Neural progenitor cell (in vitro differentiated cells): ENCODE measurements at regions not wholly inside any gene's neighbourhood (a gene's known extent, or its start where the extent isn't known, plus 50 kb on each side); places are given as distances from the start of the nearest gene placed in this dataset.

ENCODE experiments used
- DNase-seq: peaks from one replicate; pipeline ENCODE4 v3.0.0-alpha.2; 2016; ENCODE audit warnings: low spot score
- H2AFZ ChIP-seq: fragments of 200-600 bp; sonication (generic); replicated peaks from 2 replicates; pipeline ENCODE4 v1.6.1; 2016; ENCODE audit warnings: antibody characterized with exemption
- H3F3A ChIP-seq: fragments of 200-600 bp; sonication (generic); 2 replicates; pipeline ENCODE4 v1.6.1; 2016; ENCODE audit warnings: antibody characterized with exemption, low read depth
- H3K27ac ChIP-seq: fragments of 200-600 bp; sonication (generic); 2 replicates; pipeline ENCODE4 v1.5.1; 2016; ENCODE audit warnings: mild to moderate bottlenecking
- H3K27me3 ChIP-seq: fragments of 200-600 bp; sonication (generic); 2 replicates; pipeline ENCODE4 v1.6.1; 2016; ENCODE audit warnings: mild to moderate bottlenecking, moderate library complexity
- H3K36me3 ChIP-seq: fragments of 200-600 bp; sonication (generic); 2 replicates; pipeline ENCODE4 v1.5.1; 2016
- H3K4me1 ChIP-seq: fragments of 200-600 bp; sonication (generic); 2 replicates; pipeline ENCODE4 v1.6.1; 2016; ENCODE audit warnings: mixed run types
- H3K4me2 ChIP-seq: fragments of 200-600 bp; sonication (generic); 2 replicates; pipeline ENCODE4 v1.6.1; 2016
- H3K4me3 ChIP-seq: fragments of 200-600 bp; sonication (generic); 2 replicates; pipeline ENCODE4 v1.5.1; 2016
- H3K79me2 ChIP-seq: fragments of 200-600 bp; sonication (generic); 2 replicates; pipeline ENCODE4 v1.6.1; 2016; ENCODE audit warnings: low read depth
- H3K9ac ChIP-seq: fragments of 200-600 bp; sonication (generic); 2 replicates; pipeline ENCODE4 v1.6.1; 2016
- H3K9me3 ChIP-seq: fragments of 200-600 bp; sonication (generic); 2 replicates; pipeline ENCODE4 v1.5.1; 2016; ENCODE audit warnings: low read depth
- H4K20me1 ChIP-seq: fragments of 200-600 bp; sonication (generic); 2 replicates; pipeline ENCODE4 v1.6.1; 2016; ENCODE audit warnings: low read depth
- H3K27ac Mint-ChIP-seq: 3 replicates; pipeline ENCODE4 v1.8.0; 2021; ENCODE audit warnings: mixed read lengths
- H3K27me3 Mint-ChIP-seq: 2 replicates; pipeline ENCODE4 v1.8.0; 2022; ENCODE audit warnings: low read depth, mild to moderate bottlenecking, inconsistent platforms, moderate library complexity, mixed read lengths; ENCODE audit not compliant: insufficient read depth
- H3K36me3 Mint-ChIP-seq: 3 replicates; pipeline ENCODE4 v1.8.0; 2021; ENCODE audit warnings: mixed read lengths
- H3K4me1 Mint-ChIP-seq: 3 replicates; pipeline ENCODE4 v1.8.0; 2021; ENCODE audit warnings: mixed read lengths
- H3K4me3 Mint-ChIP-seq: 3 replicates; pipeline ENCODE4 v1.8.0; 2021; ENCODE audit warnings: mild to moderate bottlenecking, moderate library complexity, mixed read lengths
- H3K9me3 Mint-ChIP-seq: 3 replicates; pipeline ENCODE4 v1.8.0; 2020; ENCODE audit warnings: mixed read lengths
- EZH2 ChIP-seq: fragments of 200-600 bp; sonication (generic); IDR thresholded peaks from 2 replicates; pipeline ENCODE4 v1.6.1; 2017; ENCODE audit warnings: antibody characterized with exemption, mild to moderate bottlenecking, moderate library complexity
- EZH2phosphoT487 ChIP-seq: fragments of 200-600 bp; sonication (generic); IDR thresholded peaks from 2 replicates; pipeline ENCODE4 v1.6.1; 2017; ENCODE audit warnings: antibody characterized with exemption
- TF ChIP-seq, protein P1 (sequence below): fragments of 200-600 bp; sonication (generic); IDR thresholded peaks from 2 replicates; pipeline ENCODE4 v1.5.1; 2017; ENCODE audit warnings: antibody characterized with exemption, mild to moderate bottlenecking

DNA sequence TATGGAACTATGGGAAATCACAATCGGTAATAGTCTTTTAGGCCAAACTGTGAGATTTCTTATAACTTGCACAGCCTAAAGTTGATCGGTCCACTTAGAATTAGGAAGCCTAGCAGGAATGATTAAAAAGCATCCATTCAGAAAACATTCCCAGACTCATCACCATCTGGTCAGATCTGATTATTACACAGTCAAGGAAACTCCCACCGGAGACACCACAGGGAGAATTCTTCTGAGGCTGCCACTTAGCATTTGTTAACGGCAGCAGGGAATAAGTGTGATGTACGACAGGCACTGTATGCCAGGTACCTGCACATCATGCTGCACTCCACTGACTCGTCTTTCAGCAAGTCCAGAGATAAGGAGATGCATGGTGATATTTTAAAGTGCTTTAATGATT, 227.6 kb upstream of the STEAP1 start:
- Histone ChIP-seq H4K20me1 (no peaks in the 10 kb centered on the region), H3K36me3 (no peaks in the 10 kb centered on the region), H3K4me1 (no peaks in the 10 kb centered on the region), H3K9ac (no peak overlapping the region), H3K27ac (no peak overlapping the region), H3F3A (no peaks in the 10 kb centered on the region), H3K4me2 (no peak overlapping the region), H3K79me2 (no peaks in the 10 kb centered on the region), H2AFZ (no peak overlapping the region), H3K9me3 (no peaks in the 10 kb centered on the region), H3K27me3 (no peaks in the 10 kb centered on the region), H3K4me3 (no peak overlapping the region)
- Mint-ChIP-seq H3K9me3 (no peaks in the 10 kb centered on the region), H3K27ac (no peak overlapping the region), H3K4me1 (peaks cover 17% of the 10 kb centered on the region), H3K27me3 (no peaks in the 10 kb centered on the region), H3K36me3 (no peaks in the 10 kb centered on the region), H3K4me3 (no peak overlapping the region)
- TF ChIP-seq EZH2 (no peak), EZH2phosphoT487 (no peak)
- TF ChIP-seq, protein P1, sequence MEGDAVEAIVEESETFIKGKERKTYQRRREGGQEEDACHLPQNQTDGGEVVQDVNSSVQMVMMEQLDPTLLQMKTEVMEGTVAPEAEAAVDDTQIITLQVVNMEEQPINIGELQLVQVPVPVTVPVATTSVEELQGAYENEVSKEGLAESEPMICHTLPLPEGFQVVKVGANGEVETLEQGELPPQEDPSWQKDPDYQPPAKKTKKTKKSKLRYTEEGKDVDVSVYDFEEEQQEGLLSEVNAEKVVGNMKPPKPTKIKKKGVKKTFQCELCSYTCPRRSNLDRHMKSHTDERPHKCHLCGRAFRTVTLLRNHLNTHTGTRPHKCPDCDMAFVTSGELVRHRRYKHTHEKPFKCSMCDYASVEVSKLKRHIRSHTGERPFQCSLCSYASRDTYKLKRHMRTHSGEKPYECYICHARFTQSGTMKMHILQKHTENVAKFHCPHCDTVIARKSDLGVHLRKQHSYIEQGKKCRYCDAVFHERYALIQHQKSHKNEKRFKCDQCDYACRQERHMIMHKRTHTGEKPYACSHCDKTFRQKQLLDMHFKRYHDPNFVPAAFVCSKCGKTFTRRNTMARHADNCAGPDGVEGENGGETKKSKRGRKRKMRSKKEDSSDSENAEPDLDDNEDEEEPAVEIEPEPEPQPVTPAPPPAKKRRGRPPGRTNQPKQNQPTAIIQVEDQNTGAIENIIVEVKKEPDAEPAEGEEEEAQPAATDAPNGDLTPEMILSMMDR, result no peak
- no peak for DNase-seq

- no peak overlapping the region for H3K9ac ChIP-seq
- no peak overlapping the region for H3K27ac ChIP-seq
- H4K20me1 ChIP-seq, result no peaks in the 10 kb centered on the region
- no peak for DNase-seq
- Mint-ChIP-seq H3K36me3 (no peaks in the 10 kb centered on the region), H3K27me3 (no peaks in the 10 kb centered on the region), H3K9me3 (no peaks in the 10 kb centered on the region), H3K27ac (no peak overlapping the region), H3K4me3 (no peak overlapping the region), H3K4me1 (peaks cover 17% of the 10 kb centered on the region)
- no peaks in the 10 kb centered on the region for H3K9me3 ChIP-seq
- no peak overlapping the region for H3K4me3 ChIP-seq
- no peaks in the 10 kb centered on the region for H3K79me2 ChIP-seq
- H3K27me3 ChIP-seq, result no peaks in the 10 kb centered on the region
- H3K36me3 ChIP-seq, result no peaks in the 10 kb centered on the region
- no peaks in the 10 kb centered on the region for H3K4me1 ChIP-seq
- H3K4me2 ChIP-seq, result no peak overlapping the region
- no peaks in the 10 kb centered on the region for H3F3A ChIP-seq
- TF ChIP-seq EZH2phosphoT487 (no peak), EZH2 (no peak)
- TF ChIP-seq, protein P1, result no peak
- no peak overlapping the region for H2AFZ ChIP-seq
These were observed 226.5 kb upstream of the STEAP1 start for GRCh38 chr7:89927762-89928161.

DNA sequence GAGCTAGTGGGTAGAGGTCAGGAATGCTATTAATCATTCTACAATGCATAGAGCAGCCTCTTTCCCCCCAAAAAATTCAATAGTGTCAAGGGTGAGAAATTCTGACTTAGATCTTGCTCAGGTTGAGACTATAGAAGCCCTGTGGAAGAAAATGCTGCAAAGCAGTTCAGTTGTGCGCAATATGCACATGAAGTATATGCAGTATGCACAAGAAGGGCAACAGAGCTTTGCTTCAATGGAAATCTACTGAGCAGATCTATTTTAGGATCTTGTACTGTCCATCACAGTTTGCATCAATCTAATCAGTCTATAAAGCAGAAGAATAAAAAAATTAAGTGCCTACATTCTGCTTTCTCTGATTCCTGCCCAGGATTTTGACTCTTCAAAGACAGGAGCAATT, 225.8 kb upstream of the STEAP1 start:
- Histone ChIP-seq H3K36me3 (no peaks in the 10 kb centered on the region), H2AFZ (no peak overlapping the region), H3K4me1 (no peaks in the 10 kb centered on the region), H3K4me3 (no peak overlapping the region), H3K27me3 (no peaks in the 10 kb centered on the region), H3K9ac (no peak overlapping the region), H4K20me1 (no peaks in the 10 kb centered on the region), H3K27ac (no peak overlapping the region), H3F3A (no peaks in the 10 kb centered on the region), H3K79me2 (no peaks in the 10 kb centered on the region), H3K9me3 (no peaks in the 10 kb centered on the region), H3K4me2 (no peak overlapping the region)
- no peaks in the 10 kb centered on the region for H3K27me3 Mint-ChIP-seq
- H3K36me3 Mint-ChIP-seq, result no peaks in the 10 kb centered on the region
- H3K4me1 Mint-ChIP-seq, result peaks cover 17% of the 10 kb centered on the region
- DNase-seq, result no peak
- TF ChIP-seq, protein P1, result no peak
- TF ChIP-seq EZH2phosphoT487 (no peak), EZH2 (no peak)
- no peaks in the 10 kb centered on the region for H3K9me3 Mint-ChIP-seq
- H3K4me3 Mint-ChIP-seq, result no peak overlapping the region
- H3K27ac Mint-ChIP-seq, result no peak overlapping the region

DNA sequence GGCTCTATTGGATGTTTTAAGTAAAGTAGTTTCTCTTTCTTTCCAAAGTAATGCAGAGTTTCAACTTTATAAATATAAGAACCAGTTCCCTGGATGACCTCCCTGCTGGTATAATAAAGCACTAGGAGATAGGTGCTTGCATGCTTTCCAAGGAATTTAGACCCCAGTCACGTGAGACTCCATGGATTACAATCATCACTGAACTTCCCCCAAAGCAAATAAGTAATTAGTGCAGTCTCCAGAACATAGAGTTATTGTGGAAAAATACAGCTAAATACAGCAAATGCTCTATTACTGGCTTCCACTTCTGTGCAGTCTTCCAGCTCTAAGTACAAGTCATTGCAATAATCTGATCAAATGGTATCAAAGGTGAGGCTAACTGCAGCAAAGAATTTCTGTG, 220.2 kb upstream of the STEAP1 start:
- Mint-ChIP-seq H3K27me3 (no peaks in the 10 kb centered on the region), H3K4me1 (no peaks in the 10 kb centered on the region), H3K9me3 (no peaks in the 10 kb centered on the region), H3K27ac (no peak overlapping the region), H3K36me3 (no peaks in the 10 kb centered on the region), H3K4me3 (no peak overlapping the region)
- H3K9me3 ChIP-seq, result no peaks in the 10 kb centered on the region
- H3K9ac ChIP-seq, result no peak overlapping the region
- no peak for DNase-seq
- H3F3A ChIP-seq, result no peaks in the 10 kb centered on the region
- no peak overlapping the region for H3K4me3 ChIP-seq
- H3K27me3 ChIP-seq, result no peaks in the 10 kb centered on the region
- H3K36me3 ChIP-seq, result no peaks in the 10 kb centered on the region
- no peak overlapping the region for H3K27ac ChIP-seq
- no peak overlapping the region for H2AFZ ChIP-seq
- TF ChIP-seq, protein P1, result no peak
- TF ChIP-seq EZH2phosphoT487 (no peak), EZH2 (no peak)
- no peaks in the 10 kb centered on the region for H3K4me1 ChIP-seq
- no peak overlapping the region for H3K4me2 ChIP-seq
- no peaks in the 10 kb centered on the region for H4K20me1 ChIP-seq
- H3K79me2 ChIP-seq, result no peaks in the 10 kb centered on the region
